ENCODE measurements at regions not wholly inside any gene's neighbourhood (a gene's known extent, or its start where the extent isn't known, plus 50 kb on each side); places are given as distances from the start of the nearest gene placed in this dataset.

DNA sequence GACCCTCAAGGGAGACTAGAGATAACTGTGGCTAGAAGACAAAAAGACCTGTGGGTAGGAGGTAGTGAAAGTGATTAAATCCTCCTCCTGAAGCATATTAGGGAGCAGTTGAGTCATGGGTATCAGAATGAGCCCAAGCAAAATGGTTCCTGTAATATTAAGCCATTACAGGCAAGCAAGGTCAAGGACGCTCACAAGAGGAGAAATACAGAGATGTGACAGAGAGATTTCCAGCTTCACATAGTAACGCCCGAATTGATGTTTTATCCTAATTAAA, 77.7 kb downstream of the FAM76B start:
- TF ChIP-seq POLR2AphosphoS5 (IDR thresholded peaks at IDR 0.05; ENCODE audit: insufficient read depth in 1 of 2, low read depth in 1 of 2) (no peak), POLR2A (IDR thresholded peaks at IDR 0.05) (no peak)
- TF ChIP-seq, protein P1, sequence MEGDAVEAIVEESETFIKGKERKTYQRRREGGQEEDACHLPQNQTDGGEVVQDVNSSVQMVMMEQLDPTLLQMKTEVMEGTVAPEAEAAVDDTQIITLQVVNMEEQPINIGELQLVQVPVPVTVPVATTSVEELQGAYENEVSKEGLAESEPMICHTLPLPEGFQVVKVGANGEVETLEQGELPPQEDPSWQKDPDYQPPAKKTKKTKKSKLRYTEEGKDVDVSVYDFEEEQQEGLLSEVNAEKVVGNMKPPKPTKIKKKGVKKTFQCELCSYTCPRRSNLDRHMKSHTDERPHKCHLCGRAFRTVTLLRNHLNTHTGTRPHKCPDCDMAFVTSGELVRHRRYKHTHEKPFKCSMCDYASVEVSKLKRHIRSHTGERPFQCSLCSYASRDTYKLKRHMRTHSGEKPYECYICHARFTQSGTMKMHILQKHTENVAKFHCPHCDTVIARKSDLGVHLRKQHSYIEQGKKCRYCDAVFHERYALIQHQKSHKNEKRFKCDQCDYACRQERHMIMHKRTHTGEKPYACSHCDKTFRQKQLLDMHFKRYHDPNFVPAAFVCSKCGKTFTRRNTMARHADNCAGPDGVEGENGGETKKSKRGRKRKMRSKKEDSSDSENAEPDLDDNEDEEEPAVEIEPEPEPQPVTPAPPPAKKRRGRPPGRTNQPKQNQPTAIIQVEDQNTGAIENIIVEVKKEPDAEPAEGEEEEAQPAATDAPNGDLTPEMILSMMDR (IDR thresholded peaks at IDR 0.05), result no peak
- Histone ChIP-seq H3K4me1 (no peaks in the 10 kb centered on the region), H3K27ac (no peak overlapping the region), H3K36me3 (no peaks in the 10 kb centered on the region), H3K9me3 (no peaks in the 10 kb centered on the region), H3K27me3 (no peaks in the 10 kb centered on the region), H3K4me3 (no peak overlapping the region)
- intact Hi-C loops (cut with DNase I), result no loop called here
- no peak for DNase-seq (ENCODE audit: extremely low spot score in 2 of 2)

DNA sequence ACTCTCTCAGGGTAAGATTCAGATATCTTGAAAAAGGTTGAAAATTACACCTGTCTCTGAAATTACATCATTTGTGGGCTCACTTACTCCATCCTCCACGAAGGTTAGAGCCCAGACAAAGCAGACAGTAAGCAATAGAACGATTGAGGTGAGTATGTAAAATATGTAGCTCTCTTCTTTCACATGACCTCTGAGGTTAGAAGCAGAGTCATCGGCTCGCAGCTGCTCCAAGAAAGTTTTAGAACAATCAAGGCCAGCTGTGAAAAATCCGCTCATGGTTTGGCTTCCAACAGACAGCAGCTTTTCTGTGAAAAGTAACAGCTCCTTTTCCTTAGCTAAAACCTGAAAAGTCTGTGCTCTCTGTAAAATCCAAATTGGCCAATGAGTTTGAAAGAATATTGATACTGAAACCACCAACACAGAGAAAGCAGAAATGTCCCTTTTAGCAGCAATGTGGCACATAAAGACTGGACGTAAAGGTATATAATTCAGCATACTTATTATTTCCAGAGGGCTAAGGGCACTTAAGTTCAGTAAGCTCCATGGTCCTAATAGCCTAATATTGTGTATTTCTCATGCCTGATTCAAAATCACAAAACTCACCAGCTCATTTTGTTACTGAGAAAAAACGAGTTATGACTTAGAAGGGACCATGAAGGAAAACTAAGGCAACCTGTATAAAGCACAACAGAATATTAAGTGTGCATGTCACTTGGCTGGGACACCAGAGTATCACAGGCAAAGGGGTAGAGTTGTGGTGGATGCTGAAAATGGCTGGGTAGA, 78.2 kb downstream of the FAM76B start:
- H3K27ac ChIP-seq, result no peak overlapping the region
- no peaks in the 10 kb centered on the region for H3K27me3 ChIP-seq
- H3K36me3 ChIP-seq, result no peaks in the 10 kb centered on the region
- no peak overlapping the region for H3K4me3 ChIP-seq
- TF ChIP-seq, protein P1 (IDR thresholded peaks at IDR 0.05), result no peak
- TF ChIP-seq POLR2A (IDR thresholded peaks at IDR 0.05) (no peak), POLR2AphosphoS5 (IDR thresholded peaks at IDR 0.05; ENCODE audit: insufficient read depth in 1 of 2, low read depth in 1 of 2) (no peak)
- DNase-seq (ENCODE audit: extremely low spot score in 2 of 2), result no peak
- intact Hi-C loops (cut with DNase I), result no loop called here
- H3K9me3 ChIP-seq, result no peaks in the 10 kb centered on the region
- H3K4me1 ChIP-seq, result no peaks in the 10 kb centered on the region

DNA sequence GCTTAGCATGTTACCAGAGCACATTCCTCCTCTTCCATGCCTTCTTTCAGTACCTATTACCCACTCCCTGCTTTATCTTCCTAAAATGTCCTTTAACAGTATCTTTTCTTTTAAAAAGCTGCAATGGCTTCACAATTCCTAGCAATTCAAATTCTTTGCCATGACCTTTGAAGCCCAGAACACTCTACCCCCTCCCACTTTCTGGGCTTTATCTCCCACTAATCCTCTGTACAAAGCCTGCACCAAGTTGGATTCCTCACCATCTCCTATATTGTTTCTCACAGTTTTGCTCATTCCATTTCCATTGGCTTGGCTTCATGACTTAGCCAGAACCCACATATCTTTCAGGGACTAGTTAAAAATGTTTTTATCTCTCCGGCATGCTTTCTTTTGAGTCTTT, 80.9 kb downstream of the FAM76B start:
- Histone ChIP-seq H3K9me3 (no peaks in the 10 kb centered on the region), H3K27ac (no peak overlapping the region), H3K27me3 (no peaks in the 10 kb centered on the region), H3K4me3 (no peak overlapping the region), H3K4me1 (peaks cover 22% of the 10 kb centered on the region), H3K36me3 (no peaks in the 10 kb centered on the region)
- TF ChIP-seq, protein P1 (IDR thresholded peaks at IDR 0.05), result no peak
- TF ChIP-seq POLR2AphosphoS5 (IDR thresholded peaks at IDR 0.05; ENCODE audit: insufficient read depth in 1 of 2, low read depth in 1 of 2) (no peak), POLR2A (IDR thresholded peaks at IDR 0.05) (no peak)
- intact Hi-C loops (cut with DNase I), result loop anchor here (5.0 kb wide), 1 partner anchor 556 kb away; no protein-coding TSS in a partner anchor
- DNase-seq (ENCODE audit: extremely low spot score in 2 of 2), result no peak

DNA sequence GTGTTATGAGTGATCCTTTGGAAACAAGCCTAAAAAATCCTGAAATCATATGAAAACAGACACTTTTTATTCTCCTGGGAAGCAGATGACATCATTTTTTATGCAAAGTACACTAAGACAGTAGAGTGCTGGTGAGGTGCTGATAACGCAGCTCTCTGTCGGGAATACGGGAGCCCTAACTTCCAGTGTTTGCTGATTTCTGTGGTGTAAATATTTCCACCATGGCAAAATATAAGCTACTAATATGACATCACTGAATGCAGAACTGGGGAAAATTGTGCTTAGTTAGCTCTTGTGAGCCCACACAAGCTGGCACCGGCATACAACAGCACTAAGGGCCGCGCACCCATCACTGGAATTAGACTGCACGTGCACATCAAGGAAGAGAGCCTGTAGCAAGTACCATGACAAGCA, 82.6 kb downstream of the FAM76B start:
- H3K27ac ChIP-seq, result no peak overlapping the region
- no peaks in the 10 kb centered on the region for H3K9me3 ChIP-seq
- peaks cover 38% of the 10 kb centered on the region for H3K4me1 ChIP-seq
- intact Hi-C loops (cut with DNase I), result loop anchor here (5.0 kb wide), 1 partner anchor 555 kb away; no protein-coding TSS in a partner anchor
- no peaks in the 10 kb centered on the region for H3K36me3 ChIP-seq
- H3K4me3 ChIP-seq, result no peak overlapping the region
- DNase-seq (ENCODE audit: extremely low spot score in 2 of 2), result no peak
- no peak for TF ChIP-seq POLR2A (IDR thresholded peaks at IDR 0.05)
- TF ChIP-seq POLR2AphosphoS5 (IDR thresholded peaks at IDR 0.05; ENCODE audit: insufficient read depth in 1 of 2, low read depth in 1 of 2), result no peak
- TF ChIP-seq, protein P1 (IDR thresholded peaks at IDR 0.05), result no peak
- no peaks in the 10 kb centered on the region for H3K27me3 ChIP-seq

DNA sequence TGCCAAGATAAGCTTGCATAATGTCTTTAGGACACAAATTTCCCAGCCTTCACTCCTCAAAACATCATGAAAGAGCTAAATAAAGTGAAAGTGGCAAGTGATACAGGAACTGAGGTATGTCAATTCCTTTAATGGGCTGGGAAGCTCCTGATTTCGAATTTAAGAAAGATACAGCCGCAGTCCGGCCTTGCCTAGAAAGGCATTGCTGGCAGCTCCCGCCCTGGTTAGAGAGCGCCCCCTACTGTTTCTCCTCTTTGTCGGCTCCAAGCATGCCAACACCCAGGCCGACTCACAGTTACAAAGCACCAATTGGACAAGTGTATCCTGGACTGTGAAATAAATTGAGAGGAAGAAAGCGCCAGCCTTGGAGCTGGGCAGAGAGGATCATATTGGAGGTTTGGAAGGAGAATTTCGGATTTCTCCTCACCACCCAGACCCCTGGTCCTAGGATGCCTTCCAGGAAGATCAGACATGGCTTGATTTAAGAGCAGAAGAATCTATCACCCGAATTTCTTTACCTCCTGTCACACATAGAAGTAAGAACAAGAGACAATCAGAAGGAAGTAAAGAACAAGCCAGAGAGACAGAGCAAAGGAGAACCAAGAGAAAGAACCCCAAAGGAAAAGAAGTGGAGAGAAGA, 84.0 kb downstream of the FAM76B start:
- Histone ChIP-seq H3K27ac (peak overlapping the region; percentile 63), H3K36me3 (no peaks in the 10 kb centered on the region), H3K4me1 (peaks cover 44% of the 10 kb centered on the region), H3K9me3 (no peaks in the 10 kb centered on the region), H3K27me3 (no peaks in the 10 kb centered on the region), H3K4me3 (no peak overlapping the region)
- DNase-seq (ENCODE audit: extremely low spot score in 2 of 2), result peak in 1 of 2 donors; percentile 94
- intact Hi-C loops (cut with DNase I), result loop anchor here (5.0 kb wide), 1 partner anchor 553 kb away; no protein-coding TSS in a partner anchor
- TF ChIP-seq, protein P1 (IDR thresholded peaks at IDR 0.05), result peak; percentile 85 to 94 (median 89)
- no peak for TF ChIP-seq POLR2A (IDR thresholded peaks at IDR 0.05)
- peak in 1 of 2 donors; percentile 56 for TF ChIP-seq POLR2AphosphoS5 (IDR thresholded peaks at IDR 0.05; ENCODE audit: insufficient read depth in 1 of 2, low read depth in 1 of 2)
